ENCODE measurements at regions not wholly inside any gene's neighbourhood (a gene's known extent, or its start where the extent isn't known, plus 50 kb on each side); places are given as distances from the start of the nearest gene placed in this dataset.

GRCh38 chr15:35755237-35755802 is 209.4 kb upstream of the DPH6 start (continued):
- TF ChIP-seq, protein P1, sequence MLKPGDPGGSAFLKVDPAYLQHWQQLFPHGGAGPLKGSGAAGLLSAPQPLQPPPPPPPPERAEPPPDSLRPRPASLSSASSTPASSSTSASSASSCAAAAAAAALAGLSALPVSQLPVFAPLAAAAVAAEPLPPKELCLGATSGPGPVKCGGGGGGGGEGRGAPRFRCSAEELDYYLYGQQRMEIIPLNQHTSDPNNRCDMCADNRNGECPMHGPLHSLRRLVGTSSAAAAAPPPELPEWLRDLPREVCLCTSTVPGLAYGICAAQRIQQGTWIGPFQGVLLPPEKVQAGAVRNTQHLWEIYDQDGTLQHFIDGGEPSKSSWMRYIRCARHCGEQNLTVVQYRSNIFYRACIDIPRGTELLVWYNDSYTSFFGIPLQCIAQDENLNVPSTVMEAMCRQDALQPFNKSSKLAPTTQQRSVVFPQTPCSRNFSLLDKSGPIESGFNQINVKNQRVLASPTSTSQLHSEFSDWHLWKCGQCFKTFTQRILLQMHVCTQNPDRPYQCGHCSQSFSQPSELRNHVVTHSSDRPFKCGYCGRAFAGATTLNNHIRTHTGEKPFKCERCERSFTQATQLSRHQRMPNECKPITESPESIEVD (tag by site-specific recombination; IDR thresholded peaks at IDR 0.05) = peak; percentile 65; the same call in 1 of the 2 replicates
- TF ChIP-seq, protein P2, sequence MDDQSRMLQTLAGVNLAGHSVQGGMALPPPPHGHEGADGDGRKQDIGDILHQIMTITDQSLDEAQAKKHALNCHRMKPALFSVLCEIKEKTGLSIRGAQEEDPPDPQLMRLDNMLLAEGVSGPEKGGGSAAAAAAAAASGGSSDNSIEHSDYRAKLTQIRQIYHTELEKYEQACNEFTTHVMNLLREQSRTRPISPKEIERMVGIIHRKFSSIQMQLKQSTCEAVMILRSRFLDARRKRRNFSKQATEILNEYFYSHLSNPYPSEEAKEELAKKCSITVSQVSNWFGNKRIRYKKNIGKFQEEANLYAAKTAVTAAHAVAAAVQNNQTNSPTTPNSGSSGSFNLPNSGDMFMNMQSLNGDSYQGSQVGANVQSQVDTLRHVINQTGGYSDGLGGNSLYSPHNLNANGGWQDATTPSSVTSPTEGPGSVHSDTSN (CRISPR knock-in tag; IDR thresholded peaks at IDR 0.05) = no peak
- TF ChIP-seq PRDM4 (tag by site-specific recombination; IDR thresholded peaks at IDR 0.05) (0 out of 2 replicates have a peak, but pooled peaks have one; percentile 7), TRIM28 (IDR thresholded peaks at IDR 0.05; ENCODE audit: borderline replicate concordance, low read length) (no peak), FEZF1 (tag by site-specific recombination; IDR thresholded peaks at IDR 0.05) (peak; percentile 75), ZBTB17 (tag by site-specific recombination; IDR thresholded peaks at IDR 0.05) (0 out of 2 replicates have a peak, but pooled peaks have one; percentile 17), BCL11B (tag by site-specific recombination; IDR thresholded peaks at IDR 0.05; ENCODE audit: low read depth) (0 out of 2 replicates have a peak, but pooled peaks have one; percentile 48), SP3 (tag by site-specific recombination; IDR thresholded peaks at IDR 0.05) (no peak), ZNF366 (tag by site-specific recombination; conservative IDR thresholded peaks at IDR 0.05) (0 out of 2 replicates have a peak, but pooled peaks have one; percentile 11), WT1 (tag by site-specific recombination; IDR thresholded peaks at IDR 0.05) (peak; percentile 60), ZXDB (tag by site-specific recombination; IDR thresholded peaks at IDR 0.05) (peak; percentile 51; the same call in 1 of the 2 replicates), ZNF843 (tag by site-specific recombination; IDR thresholded peaks at IDR 0.05) (peak; percentile 78; the same call in 1 of the 2 replicates), ZNF692 (tag by site-specific recombination; IDR thresholded peaks at IDR 0.05) (no peak), ZNF214 (tag by site-specific recombination; IDR thresholded peaks at IDR 0.05; ENCODE audit: borderline replicate concordance) (no peak), ZNF776 (tag by site-specific recombination; IDR thresholded peaks at IDR 0.05; ENCODE audit: borderline replicate concordance) (no peak), ZNF138 (tag by site-specific recombination; IDR thresholded peaks at IDR 0.05; ENCODE audit: borderline replicate concordance) (no peak), ZNF654 (tag by site-specific recombination; IDR thresholded peaks at IDR 0.05; ENCODE audit: low read depth) (peak; percentile 11; the same call in 1 of the 2 replicates), ZNF140 (tag by site-specific recombination; IDR thresholded peaks at IDR 0.05) (no peak), ZNF623 (tag by site-specific recombination; IDR thresholded peaks at IDR 0.05) (no peak), KLF10 (tag by site-specific recombination; IDR thresholded peaks at IDR 0.05) (no peak)
- TF ChIP-seq, protein P3, sequence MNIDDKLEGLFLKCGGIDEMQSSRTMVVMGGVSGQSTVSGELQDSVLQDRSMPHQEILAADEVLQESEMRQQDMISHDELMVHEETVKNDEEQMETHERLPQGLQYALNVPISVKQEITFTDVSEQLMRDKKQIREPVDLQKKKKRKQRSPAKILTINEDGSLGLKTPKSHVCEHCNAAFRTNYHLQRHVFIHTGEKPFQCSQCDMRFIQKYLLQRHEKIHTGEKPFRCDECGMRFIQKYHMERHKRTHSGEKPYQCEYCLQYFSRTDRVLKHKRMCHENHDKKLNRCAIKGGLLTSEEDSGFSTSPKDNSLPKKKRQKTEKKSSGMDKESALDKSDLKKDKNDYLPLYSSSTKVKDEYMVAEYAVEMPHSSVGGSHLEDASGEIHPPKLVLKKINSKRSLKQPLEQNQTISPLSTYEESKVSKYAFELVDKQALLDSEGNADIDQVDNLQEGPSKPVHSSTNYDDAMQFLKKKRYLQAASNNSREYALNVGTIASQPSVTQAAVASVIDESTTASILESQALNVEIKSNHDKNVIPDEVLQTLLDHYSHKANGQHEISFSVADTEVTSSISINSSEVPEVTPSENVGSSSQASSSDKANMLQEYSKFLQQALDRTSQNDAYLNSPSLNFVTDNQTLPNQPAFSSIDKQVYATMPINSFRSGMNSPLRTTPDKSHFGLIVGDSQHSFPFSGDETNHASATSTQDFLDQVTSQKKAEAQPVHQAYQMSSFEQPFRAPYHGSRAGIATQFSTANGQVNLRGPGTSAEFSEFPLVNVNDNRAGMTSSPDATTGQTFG (tag by site-specific recombination; IDR thresholded peaks at IDR 0.05; ENCODE audit: borderline replicate concordance) = 0 out of 2 replicates have a peak, but pooled peaks have one; percentile 38

Data from HEK293 (cell line).